NK-92 treated with Interleukin-12 subunit alpha and Interleukin-12 subunit beta, amount 100 ng/mL, for 24 hours (cell line): ENCODE measurements at regions not wholly inside any gene's neighbourhood (a gene's known extent, or its start where the extent isn't known, plus 50 kb on each side); places are given as distances from the start of the nearest gene placed in this dataset.
"Not testable (repeated sequence)": the region's sequence is repeated elsewhere in the genome, so short reads cannot be mapped to it uniquely, and the experiment has no call there.

Experiments
- DNase-seq: peaks from one replicate; lab custom pipeline; 2025; lab: John Stamatoyannopoulos, UW

DNA sequence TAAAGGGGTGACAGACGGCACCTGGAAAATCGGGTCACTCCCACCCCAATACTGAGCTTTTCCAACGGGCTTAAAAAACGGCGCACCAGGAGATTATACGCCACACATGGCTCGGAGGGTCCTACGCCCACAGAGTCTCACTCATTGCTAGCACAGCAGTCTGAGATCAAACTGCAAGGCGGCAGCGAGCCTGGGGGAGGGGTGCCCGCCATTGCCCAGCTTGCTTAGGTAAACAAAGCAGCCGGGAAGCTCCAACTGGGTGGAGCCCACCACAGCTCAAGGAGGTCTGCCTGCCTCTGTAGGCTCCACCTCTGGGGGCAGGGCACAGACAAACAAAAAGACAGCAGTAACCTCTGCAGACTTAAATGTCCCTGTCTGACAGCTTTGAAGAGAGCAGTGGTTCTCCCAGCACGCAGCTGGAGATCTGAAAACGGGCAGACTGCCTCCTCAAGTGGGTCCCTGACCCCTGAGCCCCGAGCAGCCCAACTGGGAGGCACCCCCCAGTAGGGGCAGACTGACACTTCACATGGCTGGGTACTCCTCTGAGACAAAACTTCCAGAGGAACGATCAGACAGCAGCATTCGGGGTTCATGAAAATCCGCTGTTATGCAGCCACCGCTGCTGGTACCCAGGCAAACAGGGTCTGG is 162.8 kb upstream of the GJE1 start:
- not testable (repeated sequence) for DNase-seq

DNA sequence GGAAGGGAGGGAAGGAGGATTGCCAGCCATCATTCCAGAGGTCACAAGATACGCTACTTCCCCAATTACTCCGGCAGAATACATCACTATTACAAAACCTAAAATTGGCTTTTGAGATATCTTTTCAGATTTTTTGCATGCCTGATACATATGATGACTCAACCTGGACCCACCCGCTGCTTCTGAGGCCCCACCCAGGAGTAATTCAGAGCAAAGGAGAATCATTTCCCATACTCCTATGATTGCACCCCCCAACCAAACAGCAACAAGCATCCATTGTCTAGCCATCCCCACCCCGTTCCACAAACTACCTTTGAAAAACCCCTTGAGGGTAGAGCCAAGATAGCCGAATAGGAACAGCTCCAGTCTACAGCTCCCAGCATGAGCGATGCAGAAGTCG is 163.5 kb upstream of the GJE1 start:
- no peak for DNase-seq

DNA sequence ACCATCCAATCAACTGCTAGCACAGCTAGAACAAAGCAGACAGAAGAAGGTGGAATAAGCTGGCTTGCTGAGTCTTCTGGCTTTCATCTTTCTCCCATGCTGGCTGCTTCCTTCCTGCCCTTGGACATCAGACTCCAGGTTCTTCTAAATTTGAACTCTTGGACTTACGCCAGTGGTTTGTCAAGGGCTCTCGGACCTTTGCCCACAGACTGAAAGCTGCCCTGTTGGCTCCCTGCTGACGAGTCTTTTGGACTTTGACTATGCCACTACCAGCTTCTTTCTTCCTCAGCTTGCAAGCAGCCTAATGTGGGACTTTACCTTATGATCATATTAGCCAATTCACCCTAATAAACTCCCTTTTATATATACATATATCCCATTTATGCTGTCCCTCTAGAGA is 164.1 kb upstream of the GJE1 start:
- DNase-seq, result no peak

DNA sequence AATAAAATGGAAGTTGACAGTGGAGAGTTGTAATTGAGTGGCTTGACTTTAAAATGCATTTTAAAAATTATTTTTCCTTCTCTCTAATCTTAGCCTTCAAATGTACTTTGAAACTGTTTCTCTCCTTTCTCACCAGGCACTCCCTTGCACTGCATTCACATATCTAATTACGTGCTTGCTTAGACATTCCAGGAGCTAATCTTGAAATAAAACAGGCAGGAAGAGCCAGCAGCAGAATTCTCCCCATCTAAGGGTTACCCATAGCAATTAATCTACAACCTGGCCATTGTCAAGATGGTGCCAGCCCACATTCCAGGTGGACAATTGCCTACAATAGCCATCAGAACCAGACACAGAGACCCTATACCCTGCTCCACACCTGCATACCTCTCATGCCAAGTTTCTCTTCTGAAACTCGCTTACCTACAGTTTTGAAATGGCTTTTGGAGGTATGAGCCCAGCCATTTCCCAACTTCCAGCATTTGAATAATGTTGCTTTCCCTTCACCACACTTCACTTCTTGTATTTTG is 167.6 kb upstream of the GJE1 start:
- DNase-seq, result no peak

DNA sequence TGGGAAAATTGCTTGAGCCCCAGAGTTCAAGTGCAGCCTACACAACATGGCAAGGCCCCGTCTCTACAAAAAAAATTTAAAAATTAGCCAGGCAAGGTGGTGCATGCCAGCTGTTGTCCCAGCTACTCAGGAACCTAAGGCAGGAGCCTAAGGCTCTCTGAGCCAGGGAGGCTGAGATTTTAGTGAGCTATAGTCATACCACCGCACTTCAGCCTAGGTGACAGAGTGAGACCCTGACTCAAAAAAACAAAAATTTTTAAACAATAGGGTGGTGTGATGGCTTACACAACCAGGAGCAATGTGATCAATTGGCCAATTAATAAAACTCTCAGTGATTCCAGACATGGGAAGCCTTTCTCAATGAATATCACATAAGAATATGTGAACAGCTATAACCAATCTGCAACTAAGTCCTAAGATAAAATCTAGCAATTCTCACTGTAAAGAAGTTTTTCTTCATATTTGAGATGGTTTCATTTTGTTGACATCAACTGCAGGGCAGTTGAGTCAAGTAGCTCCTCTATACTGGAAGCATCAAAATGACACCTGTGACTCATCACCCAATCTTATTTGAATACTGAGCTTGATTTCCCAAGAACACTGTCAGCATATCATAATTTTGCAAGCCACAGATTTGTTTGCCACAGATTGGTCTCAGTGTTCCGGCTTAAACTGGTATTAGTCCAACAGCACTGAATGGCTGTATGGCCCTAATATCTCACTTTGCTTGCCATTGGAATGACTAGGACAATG is 169.0 kb upstream of the GJE1 start:
- DNase-seq, result no peak

DNA sequence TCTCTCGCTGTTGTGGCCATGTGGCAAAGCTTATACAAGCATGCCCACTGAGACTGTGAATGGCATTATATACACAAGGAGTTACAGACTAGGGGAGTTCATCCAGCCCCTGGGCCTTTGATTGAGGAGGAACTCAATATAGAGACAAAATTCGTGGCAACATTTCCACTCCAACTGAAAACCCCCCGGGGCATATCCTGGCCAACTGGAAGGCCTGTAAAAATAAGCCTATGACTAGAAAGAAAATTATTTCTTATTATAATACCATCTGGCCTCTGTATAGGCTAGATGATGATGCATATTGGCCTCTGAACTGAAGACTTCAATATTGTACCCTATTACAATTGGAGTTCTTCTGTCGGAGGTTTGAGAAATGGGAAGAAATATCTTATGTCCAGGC is 175.5 kb upstream of the GJE1 start:
- DNase-seq, result no peak

DNA sequence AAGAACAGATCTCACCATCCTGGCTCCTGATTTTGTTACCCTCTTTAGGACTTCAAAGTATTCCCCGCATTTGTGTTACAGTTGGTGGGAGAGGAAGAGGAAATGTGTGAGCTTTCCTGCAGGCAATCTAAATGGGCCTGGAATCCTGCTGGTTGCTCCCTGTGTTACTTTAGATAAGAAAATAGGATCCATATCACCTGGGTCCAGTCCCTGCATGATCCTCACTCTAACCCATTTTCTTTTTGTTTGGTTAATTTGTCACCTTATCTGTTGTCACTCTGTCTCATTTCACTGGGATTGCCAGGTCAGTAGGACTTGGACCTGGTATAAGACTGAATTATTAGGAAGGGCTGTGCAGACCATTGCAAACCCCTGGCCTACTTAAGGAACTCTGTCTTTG is 175.9 kb upstream of the GJE1 start:
- no peak for DNase-seq

DNA sequence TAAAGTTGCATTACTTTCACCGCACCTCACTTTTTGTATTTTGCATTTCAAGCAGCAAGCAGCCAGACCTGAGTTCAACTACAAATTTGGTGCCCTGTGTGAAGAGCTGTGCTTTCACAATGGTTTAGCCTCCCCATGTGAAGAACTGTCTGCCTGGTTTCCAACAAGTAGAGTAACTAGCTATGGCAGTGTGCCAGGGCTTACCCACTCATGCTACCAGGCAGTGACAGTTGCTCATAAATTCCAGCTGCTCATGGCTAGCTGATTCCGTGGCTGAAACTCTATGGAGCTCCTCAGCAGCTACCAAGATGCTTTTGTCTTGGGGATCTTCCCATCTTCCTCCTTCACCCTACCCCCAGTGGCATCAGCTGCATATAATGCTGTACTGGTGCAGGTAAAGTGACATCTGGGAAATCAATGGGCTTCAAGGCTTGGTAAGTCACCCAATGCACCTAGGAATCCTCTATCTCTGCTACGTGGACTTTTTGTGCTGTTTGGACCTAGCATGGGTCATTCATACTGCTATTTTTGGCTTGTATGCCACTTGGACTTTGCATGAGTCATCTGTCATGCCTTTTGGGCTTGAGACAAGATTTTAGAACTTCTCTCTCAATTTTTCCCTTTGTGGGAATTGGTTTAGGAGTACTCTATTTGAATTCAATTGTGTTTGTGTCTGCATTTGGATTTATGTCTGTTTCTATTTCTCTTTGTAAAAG is 176.5 kb upstream of the GJE1 start:
- DNase-seq, result no peak

DNA sequence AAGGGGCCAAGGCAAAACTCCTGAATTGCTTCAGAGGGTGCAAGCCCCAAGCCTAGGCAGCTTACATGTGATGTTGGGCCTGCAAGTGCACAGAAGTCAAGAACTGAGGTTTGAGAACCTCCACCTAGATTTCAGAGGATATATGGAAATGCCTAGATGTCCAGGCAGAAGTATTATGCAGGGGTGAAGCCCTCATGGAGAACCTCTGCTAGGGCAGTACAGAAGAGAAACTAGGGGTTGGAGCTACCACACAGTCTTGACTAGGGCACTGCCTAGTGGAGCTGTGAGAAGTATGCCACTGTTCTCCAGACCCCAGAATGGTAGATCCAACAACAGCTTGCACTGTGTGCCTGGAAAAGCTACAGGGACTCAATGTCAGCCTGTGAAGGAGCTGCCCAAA is 179.7 kb upstream of the GJE1 start:
- no peak for DNase-seq

DNA sequence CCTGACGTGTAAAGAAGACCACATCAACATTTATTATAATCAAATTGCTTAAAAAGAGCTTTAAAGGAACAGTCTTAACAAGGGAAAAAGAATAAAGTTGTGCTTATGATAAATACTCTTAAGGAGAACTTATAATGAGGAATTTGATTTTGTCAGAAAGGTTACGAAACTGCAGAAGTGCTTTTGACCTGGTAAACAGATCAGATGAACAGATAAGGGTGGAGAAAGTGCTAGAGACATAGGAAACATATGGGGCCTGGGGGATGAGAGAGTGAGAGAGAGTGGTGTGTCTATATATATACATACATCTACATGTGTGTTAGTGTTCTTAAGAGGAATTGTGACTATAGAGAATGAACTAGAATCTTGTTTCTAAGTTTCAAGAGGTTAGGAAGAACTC is 186.2 kb upstream of the GJE1 start:
- DNase-seq, result no peak

DNA sequence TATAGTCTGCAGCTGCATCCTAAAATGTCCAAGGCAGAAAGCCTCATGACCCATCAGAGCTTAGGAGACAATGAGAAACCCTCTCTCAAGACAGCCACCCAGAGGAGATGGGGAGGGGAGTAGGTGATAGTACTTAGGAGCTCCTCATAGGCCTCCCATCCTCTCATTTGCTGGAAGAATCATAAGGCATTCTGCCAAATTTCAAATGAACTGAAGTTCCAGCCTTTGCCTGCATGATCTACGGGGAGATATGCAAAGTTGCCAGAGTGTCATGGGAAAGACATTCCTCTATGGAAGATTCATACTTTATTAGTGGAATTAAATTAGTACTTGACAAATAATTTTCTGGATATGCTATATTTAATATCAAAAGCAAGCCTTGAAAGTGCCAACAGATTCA is 194.1 kb upstream of the GJE1 start:
- DNase-seq, result no peak

DNA sequence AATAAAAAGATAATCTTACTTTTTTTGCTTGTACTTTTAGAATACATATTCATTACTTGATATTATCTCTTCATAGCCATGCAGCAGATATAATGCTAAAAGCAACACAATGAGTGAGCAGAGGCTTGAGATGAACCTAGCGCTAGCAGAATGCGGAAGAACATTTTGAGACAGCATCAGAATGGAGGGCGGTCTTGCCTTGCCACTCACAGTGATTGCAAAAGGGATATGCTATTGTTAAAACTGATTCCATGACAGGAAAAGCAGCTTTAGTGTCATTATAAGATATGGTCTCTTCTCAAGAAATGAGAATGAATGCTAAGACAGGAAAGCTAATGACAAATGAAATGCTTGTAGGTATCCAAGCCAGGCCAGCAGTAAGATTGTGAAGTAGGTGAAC is 200.0 kb upstream of the GJE1 start:
- DNase-seq, result no peak

DNA sequence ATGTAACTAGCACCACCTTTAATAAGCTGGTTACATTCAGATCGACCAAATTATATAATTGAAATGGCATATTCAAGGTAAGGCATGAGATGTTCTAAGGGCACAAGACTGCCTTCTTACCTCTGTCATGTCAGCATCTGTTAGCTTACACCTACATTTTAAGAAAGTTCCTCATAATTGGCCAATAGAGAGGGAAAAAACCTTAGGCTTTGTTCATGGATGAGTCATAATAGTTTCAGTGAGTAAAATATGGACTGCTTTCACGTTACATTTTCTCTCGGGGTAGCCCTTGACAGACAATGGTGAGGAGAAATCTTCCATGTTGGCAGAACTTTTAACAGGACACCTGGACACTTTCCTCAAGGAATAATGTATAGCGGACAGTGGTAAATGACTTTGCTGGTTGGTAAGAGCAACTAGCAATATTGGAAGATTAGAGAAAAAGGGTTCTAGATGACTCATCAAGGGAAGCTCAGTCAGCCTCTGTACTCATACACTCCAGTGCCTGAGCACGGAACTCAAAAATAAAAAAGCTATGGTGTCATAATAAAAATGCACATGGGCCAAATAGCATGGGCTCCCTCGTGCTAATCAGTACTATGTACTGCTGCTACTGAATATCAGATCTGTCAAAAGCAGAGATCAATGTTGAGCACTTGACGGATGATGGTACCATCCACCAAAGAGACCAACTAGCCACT is 206.4 kb upstream of the GJE1 start:
- DNase-seq, result not testable (repeated sequence)

DNA sequence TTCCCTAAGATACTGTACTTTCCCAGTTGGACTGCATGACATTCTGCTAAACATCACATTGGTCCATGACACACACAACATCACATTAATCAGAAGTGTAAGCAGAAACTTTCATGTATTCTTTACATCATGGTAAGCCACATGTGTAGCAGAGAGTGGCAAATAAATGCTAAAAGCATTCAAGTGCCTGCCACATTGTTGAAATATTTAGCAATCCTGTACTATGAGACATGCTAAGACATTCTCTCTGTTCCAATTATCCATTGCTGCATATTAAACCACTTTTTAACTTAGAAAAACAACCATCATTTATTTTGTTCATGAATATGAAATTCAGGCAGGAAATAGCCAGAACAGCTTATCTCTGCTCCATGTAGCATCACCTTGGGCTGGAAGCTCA is 207.7 kb upstream of the GJE1 start:
- no peak for DNase-seq

DNA sequence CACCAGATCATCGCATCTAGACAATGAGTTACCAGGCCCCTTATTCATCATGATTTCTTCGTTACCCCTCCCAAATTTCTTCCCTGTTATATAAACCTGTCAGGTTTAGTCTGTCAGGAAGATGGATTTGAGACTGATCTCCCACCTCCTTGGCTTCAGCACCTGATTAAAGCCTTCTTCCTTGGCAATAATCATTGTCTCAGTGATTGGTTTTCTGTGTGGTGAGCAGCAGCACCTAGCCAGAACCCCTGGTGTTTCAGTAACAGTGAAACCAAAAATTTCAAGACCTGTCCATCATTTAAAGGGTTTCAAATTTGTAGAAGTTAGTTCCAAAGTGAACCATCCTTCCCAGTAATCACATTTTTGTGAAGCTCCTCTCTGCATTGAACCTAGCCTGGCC is 209.8 kb upstream of the GJE1 start:
- DNase-seq, result no peak

DNA sequence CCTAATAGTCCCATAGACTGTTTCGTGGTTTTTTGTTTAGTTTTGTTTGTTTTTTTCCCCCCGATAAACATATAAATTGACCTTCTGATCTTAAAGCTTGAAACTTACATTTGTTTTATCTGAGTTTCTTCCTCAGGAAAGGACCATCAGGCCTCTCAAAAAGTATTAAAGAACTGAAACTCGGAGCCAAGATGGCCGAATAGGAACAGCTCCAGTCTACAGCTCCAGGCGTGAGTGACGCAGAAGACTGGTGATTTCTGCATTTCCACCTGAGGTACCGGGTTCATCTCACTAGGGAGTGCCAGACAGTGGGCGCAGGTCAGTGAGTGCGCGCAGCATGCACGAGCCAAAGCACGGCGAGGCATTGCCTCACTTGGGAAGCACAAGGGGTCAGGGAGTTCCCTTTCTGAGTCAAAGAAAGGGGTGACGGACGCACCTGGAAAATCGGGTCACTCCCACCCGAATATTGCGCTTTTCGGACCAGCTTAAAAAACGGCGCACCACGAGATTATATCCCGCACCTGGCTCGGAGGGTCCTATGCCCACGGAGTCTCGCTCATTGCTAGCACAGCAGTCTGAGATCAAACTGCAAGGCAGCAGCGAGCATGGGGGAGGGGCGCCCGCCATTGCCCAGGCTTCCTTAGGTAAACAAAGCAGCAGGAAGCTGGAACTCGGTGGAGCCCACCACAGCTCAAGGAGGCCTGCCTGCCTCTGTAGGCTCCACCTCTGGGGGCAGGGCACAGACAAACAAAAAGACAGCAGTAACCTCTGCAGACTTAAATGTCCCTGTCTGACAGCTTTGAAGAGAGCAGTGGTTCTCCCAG is 215.8 kb upstream of the GJE1 start:
- not testable (repeated sequence) for DNase-seq

DNA sequence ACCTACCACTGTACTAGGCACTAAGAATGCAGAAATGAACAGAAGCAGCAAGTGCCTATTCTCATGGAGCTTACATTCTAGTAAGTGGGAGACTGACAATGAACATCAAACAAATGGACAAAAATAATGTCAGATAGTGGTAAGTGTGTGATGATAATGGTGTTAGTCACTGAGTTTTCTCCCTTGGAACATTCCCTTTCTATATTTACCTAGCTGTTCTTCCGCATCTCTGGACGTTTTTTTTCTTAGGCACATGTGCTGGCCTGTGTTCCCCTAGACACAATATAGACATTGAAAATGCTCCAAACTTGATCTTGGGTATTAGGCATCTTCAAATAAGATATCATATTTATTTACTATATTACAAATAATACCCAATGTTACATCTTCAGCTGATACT is 218.1 kb upstream of the GJE1 start:
- no peak for DNase-seq

DNA sequence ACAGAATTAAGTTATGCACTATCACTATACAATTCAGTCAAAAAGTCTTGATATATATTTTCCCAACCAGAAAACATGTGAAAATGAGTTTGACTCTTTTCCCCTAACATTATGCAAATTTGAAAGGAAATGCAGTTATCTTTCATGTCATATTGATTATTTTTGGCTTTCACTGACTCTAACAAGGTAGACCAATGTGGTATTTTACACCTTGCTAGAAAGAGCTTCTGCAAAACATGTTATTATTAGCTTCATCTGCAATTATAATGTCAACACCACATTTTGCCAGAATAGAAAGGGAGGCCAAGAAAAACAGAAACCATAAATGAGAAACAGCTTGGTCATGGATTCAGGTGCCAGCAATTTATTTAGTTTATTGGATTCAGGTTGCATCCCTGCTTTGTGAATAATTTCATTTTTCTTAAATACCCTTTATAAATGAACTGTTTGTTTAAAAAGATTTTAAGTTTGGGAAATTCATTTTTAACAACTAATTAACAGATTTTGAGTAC is 226.1 kb upstream of the GJE1 start:
- DNase-seq, result no peak

DNA sequence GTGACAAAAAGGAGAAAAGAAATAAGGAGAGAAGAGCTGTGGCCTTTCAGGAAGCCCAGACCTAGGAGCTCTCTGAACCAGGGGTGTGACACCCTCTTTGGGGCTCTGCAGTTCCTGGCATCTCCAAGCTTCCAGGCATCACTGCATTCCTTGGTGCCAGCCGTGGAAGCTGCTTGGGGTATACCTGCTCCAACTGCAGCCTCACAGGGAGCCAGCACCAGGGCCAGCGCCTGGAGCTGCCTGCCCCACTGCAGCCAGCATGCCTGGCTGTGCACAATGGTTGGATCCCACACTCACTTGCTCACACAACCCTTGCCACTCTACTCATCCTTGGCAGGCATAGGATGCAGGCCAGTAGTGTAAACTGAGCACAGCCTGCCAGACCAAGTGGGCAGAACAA is 242.1 kb upstream of the GJE1 start:
- no peak for DNase-seq

DNA sequence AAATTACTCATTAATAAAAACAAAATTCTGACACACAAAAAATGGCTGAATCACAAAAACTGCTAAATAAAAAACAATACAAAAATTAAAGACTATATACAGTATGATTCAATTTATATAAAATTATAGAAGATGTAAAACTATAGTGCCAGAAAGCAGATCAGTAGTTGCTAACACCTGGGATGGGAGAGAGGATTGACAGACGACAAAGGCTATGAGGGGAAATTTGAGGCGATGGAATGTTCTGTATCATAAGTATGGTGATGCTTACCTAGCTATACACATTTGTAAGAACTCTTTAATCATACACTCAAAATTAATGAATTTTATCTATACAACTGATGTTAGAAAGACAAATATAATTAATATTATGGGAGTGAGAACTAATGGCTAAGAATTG is 247.9 kb upstream of the GJE1 start:
- DNase-seq, result no peak

DNA sequence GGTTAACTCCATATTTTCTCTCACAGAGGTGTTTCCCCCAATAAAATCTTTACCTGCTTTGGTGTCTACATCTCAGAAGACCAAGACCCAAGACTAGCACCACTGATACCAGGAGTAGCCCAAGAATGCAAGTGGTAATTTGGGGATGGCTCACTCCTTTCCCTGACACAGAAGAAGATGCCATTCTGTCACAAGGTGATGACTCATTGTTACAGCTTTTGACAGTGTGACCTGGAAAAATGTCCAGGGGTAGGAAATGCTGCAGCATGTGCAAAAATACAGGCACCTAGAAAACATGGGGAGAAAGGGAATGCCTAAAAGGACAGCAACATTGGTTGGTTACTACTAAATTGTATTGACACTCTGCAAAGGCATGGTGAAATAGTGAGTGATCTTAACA is 254.0 kb upstream of the GJE1 start:
- no peak for DNase-seq
